Central memory CD4-positive, alpha-beta T cell (primary cell): ENCODE measurements at regions not wholly inside any gene's neighbourhood (a gene's known extent, or its start where the extent isn't known, plus 50 kb on each side); places are given as distances from the start of the nearest gene placed in this dataset.

Source experiments
- DNase-seq: peaks from one replicate; pipeline ENCODE4 v3.0.0; 2022

DNA sequence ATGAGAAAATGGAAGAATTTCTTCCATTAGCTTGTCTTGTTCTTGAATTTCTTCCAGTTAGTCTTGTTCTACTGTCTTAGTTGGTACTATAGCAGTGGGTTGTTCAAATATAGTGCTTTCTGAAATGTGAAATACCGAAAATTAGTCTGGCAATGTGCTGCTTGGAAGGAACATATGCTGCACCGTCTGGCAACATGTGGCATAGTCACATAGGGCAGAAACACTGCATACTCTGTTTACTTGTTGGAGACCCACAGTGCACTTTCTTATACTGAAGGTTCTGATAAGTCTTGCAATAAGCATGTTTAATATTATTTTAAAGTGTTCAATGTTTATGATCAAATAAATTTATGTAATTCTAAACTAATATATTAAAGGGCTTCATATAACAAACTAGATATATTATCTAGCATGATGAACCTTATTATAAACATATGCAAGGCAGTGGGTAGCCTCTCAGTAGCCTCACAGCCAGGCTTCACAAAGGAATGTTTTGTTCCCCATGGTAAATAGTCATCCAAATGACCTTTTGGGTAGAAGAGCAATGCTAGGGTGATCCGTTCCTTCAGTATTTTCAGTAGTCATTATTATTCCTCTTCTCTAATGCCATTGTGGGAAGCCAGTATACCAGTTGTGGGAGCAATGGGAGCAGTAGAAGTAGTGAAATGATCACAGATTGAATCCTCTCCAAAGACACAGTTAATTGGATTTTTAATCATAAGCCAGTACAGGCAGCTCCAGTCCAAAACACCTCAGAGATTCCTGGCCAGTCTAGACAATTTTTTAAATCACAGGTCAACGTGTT lies 1106.7 kb downstream of the DTWD2 start:
- DNase-seq = no peak

DNA sequence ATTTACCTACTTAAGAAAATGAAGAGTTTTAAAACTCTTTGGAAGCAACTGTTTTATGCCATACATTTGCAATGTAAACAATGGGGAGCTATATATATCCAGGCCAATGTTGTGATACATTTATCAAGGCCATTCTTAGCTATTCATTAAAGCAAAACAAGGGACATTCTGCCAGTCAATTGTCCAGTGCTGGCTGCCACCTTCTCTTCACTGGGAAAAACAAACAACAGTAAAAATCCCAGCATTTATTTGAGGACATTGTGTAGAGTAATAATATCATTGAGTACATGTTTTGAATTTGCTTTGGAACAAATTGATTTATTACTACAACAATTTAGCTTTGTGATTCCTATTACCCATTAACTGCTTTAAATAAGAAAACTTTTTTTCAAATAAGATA lies 1107.4 kb downstream of the DTWD2 start:
- DNase-seq = no peak

DNA sequence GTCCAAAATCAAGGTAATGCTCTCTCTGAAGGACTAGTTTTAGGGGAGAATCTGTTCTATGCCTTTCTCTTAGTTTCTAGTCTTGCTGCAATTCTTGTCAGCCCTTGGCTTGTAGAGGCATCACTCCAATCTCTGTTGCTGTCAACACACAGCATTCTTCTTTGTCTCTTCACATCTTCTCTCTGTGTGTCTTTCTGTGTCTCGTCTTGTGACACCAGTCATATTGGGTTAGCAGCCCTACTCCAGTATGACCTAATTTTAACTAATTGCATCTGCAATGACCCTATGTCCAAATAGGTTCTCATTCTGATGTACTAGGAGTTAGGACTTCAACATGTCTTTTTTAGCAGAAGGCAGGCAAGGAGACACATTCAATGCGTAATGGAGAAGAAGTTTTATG lies 1110.6 kb downstream of the DTWD2 start:
- no peak for DNase-seq

DNA sequence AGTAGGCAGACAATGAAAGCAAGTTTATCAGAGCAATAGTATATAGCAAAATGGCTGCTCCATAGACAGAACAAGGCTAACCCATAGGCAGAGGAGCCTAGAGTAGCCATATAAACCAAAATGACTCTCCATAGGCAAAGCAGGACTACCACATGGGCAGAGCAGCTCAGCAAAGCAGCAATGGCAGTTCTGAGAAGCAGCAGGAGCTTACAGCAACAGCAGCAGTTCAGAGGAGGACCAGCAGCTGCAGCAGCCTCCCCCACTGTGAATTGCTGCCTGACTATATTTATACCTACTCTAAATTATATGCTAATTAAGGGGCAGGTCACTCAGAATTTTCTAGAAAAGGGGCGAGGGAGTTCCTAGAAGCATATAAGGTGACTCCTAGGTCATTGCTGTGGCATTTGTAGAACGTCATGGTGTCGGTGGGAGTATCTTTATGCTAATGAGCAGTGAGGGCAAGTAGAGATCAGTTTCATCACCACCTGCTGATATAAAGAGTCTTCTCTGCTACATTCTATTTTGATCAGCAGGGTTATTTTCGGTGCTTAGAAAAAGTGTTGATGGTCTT lies 1115.5 kb downstream of the DTWD2 start:
- no peak for DNase-seq

DNA sequence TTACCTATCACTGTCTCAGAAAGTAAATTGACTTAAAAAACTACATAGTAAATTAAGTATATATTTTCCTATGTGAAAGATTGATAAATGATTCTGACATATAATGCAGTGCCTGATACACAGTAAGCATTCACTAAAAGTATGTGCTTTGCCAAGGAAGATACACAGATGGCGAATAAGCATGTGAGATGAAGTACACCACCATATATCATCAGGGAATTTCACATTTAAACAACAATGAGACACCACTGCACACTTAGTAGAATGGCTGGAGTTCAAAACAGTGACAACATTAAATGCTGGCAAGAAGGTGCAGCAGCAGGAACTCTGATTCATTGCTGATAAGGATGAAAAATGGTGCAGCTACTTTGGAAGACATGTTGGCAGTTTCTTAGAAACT lies 1118.8 kb downstream of the DTWD2 start:
- DNase-seq = no peak

DNA sequence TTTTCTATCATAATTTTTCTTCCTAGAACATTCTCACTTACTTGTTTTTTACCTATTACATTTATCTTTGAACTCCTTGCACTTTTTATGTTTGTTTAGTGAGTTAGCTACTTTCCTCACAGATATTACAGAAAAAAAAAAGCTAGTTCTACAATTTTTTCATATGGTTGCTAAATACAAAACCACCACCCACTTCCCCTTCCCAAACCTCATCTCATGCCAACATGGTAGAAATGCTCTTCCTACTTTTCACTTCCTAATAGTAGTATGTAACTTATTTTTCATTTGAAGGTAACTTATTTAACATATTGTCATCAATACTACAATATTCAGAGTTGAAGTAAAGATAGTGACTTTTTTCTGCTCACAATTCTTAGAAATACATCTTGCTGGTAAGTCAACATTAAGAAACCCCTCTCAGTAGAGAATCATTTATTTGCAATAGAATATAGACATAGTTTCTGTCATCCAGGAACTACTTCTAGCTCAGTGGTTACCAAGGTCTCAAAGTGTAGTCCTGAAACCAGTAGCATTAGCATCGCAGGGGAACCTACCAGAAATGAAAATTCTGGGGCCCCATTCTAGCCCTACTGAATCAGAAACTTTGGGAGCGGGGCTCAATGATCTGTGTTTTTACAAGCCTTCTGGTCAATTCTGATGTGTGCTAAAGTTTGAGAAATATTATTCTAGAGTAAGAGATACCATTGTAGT lies 1124.6 kb downstream of the DTWD2 start:
- no peak for DNase-seq

DNA sequence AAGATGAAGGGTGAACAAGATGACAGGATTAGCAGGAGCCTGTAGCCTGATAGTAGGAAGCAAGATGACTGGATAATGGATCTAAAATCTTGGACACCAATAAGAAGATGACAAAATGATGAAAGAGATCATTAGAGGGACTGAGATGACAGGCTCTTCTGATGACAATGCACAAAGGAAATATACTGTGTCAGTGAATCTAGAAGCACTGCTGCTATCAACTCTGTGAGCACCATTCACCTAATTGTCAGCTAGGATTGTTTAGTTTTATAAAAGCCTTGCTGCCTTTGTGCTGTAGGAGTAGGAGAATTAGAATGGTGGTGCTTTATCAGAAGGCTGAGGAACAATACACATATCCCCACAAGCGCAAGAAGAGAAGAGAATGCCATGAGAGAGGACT lies 1127.8 kb downstream of the DTWD2 start:
- DNase-seq = no peak

DNA sequence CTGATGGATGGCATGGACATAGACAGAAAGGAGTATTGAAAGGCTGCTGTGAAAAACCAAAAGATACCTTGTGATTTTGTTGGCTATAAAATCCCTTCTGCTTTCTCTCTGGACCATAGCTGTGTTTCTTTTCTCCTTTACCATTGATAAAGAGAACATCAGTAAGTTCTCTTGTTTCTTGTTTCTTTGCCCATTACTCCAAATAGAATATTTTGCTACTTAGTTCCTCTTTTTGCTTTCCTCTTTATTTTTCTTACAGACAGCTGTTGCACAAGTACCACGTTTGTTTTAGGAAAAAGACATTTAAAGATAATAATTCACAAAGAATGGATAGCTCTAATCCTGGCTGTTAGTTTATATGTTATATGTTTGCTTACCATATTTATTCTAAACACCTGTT lies 1129.2 kb downstream of the DTWD2 start:
- no peak for DNase-seq

DNA sequence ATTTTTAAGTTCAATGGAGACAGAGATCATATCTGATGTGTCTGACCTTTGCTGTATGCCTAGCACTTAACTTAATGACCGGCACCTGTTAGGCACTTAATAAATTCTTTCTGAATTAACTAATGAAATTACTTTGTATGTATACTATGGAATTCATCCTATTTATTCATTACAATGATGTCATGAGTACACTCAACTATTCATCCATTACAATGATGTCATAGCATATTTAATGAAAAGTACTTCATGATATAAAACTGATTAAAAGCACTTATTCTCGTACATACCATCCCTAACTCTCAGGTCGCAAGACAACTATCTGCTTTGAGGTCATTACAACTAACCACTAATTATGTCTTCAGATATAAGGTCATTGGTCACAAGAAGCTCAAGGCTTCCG lies 1131.6 kb downstream of the DTWD2 start:
- no peak for DNase-seq

DNA sequence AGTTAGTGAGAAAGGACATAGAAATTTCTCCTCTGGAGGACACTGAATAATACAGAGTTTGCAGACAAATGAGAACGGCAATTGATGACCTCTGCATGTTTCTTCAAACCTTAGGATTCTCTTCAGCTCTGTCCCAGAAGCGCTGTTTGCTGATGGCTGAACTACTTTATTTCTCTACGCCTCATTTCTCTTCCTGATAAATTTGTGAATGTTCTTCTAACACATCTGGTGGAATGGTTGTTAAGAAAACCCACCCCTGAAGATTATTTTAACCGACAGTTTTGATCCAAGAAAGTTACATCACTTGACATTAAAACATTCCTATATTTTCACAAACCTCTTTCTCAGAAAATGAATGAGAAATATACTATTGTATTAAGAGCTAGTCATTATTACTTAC lies 1150.6 kb downstream of the DTWD2 start:
- no peak for DNase-seq

DNA sequence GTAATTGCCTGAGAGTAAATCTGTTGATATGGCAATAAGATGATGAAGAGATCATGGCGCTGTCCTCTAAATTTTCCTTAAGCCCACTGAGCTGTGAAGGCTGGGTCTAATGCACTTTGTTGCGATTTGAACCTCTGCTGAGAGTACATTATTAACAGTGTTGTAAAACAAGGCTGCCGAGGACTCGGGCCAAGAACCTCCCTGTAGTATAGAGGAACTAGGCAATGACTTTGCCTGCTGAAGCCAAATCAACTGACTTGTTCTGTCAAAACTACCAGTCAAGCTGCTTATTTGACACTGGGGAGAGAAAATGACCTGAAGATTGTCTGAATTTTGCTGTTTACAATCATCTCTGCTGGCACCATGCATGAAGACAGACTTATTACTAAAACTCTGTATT lies 1154.7 kb downstream of the DTWD2 start:
- no peak for DNase-seq

DNA sequence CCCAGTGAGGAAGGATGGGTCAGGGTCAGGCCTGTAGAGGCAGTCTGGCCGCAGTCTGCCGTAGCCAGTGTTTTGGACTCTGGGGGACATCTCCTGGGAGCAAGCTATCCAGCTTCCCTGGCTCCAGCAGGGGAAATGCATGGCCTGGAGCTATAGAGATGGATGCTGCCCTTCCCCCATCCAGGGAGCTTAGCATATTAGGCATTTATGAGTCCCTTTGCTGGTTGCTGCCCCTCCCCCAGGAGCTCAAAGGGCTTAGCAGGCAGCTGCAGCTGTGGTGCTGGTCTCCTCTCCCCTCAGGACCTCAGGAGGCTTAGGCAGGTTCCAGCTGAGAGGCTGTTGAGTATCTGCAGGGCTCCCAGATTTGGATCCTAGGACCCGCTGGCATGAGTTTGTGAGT lies 1158.7 kb downstream of the DTWD2 start:
- no peak for DNase-seq

DNA sequence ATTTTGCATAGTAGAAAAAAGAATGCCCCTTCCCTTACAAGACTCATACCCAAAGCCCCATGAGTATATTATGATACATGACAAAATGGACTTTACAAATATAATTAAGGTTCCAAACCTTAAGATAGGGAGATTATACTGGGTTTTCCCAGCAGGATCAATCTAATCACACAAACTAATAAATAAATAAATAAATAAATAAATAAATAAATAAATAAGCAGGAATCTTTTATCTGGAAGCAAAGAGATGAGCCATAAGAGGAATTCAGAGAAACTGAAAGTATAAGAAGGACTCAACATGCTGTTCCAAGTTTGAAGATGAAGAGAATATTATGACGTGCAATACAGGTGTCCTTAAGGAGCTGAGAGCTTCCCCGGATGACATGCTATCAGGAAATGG lies 1174.5 kb downstream of the DTWD2 start:
- no peak for DNase-seq

DNA sequence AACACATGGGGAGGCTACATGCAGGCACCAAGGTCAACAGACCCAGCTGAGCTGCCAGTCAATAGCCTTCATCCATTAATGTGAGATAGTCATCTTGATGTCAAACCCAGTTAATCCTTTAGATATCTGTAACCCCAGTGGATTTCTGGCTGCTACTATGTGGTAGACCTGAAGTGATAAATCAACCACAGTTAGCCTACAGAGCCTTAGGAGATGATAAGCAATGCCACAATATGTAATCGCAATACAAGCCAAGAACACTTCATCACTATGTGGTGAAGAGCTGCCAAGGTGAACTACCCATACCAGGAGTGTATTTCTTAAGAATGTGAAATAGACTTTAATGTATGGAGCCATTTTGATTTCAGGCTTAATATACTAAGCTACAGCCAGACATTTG lies 1175.5 kb downstream of the DTWD2 start:
- no peak for DNase-seq

DNA sequence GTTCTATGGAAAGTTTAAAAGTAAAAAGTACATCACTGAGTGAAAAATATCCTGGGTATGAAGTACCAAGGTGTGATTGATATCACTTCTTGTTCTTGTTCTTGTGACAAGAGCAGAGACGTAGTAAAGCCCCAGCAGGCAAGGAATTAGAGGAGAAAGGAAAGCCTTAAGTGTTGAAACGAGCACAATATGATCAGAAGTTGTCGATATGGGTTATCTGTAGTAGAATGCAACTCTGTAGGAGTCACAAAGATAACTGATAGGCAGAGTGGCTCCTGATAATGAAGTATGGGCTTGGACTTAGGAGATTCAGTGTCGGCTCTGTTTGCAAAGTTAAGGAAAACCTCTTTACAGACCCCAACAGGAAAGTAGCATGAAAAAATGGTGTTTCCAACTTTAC lies 1179.1 kb downstream of the DTWD2 start:
- DNase-seq = no peak

DNA sequence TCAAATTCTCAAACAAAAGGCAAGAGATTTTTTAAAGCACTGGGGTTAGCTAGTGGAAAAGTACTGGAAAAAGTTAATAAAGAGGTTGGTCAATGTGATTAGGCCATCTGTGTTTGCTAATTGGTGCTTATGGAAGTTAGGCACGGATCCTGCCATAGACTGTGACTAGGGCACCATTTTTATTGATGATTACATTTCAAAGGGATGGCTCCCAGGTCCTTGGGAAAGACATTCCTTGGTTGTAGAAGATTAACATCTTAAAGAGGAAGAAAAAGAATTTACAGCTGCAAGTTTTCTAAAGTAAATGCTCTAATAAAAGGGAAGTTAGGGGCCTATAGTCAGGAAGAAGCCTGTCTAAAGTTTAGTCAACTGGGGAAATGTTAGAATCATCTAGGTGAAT lies 1183.3 kb downstream of the DTWD2 start:
- no peak for DNase-seq

DNA sequence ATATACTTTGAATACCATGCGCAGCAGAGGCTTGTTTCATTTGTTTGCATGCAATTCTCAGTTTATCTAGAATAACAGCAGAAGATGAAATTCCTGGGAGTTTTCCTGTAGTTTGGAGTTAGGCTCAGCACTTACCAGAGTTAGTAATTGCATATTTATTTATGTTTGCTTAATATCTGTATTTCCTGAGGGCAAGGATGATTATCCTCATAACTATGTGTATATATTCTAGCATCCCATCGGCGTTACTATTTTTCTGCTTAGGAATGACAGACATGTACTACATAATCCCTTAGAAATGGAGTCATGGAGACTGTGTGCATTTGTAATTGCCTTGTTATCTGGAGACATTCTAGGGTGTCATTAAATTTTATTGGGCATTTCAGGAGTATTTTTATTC lies 1184.8 kb downstream of the DTWD2 start:
- DNase-seq = no peak

DNA sequence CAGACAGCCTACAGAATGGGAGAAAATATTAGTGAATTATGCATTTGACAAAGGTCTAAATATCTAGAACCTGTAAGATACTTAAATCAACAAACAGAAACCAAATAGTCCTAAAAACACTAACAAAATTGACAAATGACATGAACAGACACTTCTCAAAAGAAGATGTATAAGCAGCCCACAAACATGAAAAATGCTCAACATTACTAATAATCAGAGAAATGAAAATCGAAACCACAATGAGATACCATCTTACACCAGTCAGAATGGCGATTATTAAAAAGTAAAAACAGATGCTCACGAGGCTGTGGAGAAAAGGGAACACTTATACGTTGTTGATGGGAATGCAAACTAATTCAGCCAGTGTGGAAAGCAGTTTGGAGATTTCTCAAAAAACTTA lies 1186.8 kb downstream of the DTWD2 start:
- no peak for DNase-seq

DNA sequence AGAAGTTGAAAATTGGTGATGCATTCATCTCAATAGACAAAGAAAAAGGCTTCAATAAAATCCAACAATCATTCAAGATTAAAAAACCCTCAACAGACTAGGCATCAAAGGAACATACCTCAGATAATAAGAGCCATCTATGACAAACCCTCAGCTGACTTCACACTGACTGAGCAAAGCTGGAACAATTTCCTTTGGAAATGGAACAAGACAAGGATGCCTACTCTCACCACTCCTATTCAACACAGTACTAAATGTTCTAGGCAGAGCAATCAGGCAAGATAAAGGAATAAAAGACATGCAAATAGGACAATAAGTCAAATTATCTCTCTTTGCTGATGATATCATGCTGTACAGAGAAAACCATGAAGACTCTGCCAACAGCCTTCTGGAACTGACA lies 1188.1 kb downstream of the DTWD2 start:
- DNase-seq = no peak

DNA sequence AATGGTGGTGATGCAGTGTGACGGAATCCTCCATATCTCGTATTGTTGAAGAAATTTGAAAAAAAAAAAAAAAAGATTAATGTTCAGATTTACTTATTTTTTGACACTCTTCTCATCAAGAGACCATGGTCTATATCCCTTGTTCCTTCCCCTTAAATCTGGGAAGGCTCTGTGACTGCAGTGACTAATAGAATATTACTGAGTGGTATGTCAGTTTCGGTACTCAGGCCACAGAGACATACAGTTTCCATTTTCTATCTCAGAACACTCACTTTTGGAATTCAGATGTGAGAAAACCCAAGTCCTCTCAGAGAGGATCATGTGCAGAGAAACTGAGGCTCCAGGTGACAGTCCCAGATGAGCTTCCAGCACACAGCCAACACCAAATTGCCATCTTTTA lies 1193.5 kb downstream of the DTWD2 start:
- no peak for DNase-seq

DNA sequence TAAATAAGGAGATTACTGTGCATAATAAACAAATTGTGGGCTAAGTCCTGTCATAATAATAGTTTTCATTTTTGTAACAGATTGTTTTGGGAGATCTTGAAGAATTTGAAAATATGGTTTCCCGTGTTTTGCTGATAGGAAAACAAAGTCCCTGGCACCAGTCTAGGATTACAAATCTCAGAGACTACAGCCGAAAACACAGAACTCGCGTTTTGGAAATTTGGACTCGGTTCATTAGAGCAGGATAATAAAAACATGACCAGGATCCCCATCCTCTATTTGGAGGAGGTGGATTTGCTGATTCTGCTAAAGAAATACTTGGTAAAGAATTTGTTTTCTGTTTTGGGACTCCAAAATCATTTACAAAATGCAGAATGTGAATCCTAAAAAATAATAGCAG lies 1194.4 kb downstream of the DTWD2 start:
- DNase-seq = no peak

DNA sequence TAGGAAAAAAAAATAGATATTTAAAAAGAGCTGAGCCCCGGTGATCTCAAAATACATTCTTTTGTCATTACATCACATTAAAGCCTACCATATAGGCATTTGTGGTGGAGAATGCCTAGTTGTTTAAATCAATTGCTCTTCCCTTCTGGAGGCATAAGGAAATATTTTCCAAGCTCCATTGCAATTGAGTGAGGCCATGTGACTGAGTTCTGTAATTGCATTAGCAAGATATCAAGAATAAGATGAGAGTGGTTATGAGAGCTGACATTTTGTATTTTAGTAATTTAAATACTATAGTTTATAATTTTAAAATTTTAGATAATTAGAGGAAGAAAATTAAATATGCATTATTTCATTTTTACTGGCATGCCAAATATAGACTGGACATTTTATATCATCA lies 1195.9 kb downstream of the DTWD2 start:
- DNase-seq = no peak

DNA sequence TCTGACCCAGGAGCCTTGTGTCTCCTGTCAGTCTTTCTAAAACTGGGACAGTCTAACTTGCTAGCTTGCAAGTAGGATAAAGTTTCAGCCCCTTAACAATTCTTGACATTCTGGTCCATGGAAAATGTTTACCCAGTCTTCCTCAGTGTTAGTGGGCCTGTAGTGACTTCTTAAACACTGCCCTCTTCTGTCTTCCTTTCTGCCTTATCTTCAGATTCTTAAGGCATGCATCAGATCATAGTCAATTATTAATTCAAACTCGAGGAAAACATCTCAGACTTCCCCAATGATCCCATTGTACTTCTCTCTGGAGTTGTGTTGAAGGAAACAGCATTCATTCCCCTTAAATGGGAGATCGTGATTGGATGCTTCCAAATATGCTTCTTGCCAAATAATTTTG lies 1199.8 kb downstream of the DTWD2 start:
- DNase-seq = no peak

DNA sequence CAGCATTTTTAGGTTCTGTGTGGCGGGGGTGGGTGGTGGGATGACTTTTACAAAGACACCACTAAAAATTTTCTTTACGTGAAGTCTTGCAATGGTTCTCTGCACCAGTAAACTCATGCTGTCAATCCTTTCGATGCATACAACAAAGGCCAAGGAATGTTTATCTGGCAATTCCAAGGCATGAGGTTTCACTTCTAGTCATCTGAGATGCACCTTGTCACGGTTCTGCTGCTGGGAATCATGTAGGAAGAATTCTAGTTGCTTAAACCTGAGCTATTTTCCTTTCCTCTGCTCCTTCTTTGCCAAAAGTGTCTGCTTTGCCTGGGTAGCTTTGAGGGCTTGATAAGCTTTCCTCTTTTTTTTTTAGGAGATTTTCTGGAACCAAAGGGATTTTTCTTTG lies 1204.5 kb upstream of the SEMA6A start:
- DNase-seq = no peak
